GM13976 (cell line): ENCODE measurements at regions not wholly inside any gene's neighbourhood (a gene's known extent, or its start where the extent isn't known, plus 50 kb on each side); places are given as distances from the start of the nearest gene placed in this dataset.

Source experiments
- DNase-seq: peaks from one replicate; pipeline ENCODE4 v3.0.0; 2012; ENCODE audit warnings: low spot score
- in situ Hi-C: fragments of 300-500 bp; cut with MboI; formaldehyde crosslinking; loops from one replicate; pipeline ENCODE4 v1.12.0; 2022; ENCODE audit warnings: low sequenced_read_pairs, mixed read lengths, inconsistent platforms; ENCODE audit not compliant: unreplicated experiment
- TF ChIP-seq, protein P1 (sequence below): IDR thresholded peaks from 2 replicates; pipeline ENCODE4 v1.5.1; 2012; ENCODE audit warnings: borderline replicate concordance, mild to moderate bottlenecking; ENCODE audit not compliant: insufficient read depth; ENCODE audit errors: extremely low read depth, missing control alignments, control extremely low read depth

DNA sequence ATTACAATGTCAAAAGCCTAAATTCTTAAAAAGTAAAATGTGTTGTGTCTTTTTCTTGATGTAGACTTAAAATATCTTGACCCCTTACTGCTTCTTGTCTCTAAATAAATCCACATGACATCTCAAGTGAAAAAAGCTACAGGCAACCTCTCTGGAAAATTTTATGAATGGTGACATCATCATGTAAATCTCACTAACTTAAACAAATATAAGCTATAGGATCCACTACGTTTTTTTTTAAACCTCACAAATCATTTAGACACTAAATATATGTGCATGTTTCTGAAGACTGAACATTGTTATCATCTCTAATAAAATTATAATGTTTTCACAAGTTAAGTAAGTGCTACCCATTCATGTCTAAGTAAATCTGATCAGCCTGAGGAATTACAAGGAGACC is 793.7 kb upstream of the PRR20A start:
- DNase-seq, result no peak
- TF ChIP-seq, protein P1, sequence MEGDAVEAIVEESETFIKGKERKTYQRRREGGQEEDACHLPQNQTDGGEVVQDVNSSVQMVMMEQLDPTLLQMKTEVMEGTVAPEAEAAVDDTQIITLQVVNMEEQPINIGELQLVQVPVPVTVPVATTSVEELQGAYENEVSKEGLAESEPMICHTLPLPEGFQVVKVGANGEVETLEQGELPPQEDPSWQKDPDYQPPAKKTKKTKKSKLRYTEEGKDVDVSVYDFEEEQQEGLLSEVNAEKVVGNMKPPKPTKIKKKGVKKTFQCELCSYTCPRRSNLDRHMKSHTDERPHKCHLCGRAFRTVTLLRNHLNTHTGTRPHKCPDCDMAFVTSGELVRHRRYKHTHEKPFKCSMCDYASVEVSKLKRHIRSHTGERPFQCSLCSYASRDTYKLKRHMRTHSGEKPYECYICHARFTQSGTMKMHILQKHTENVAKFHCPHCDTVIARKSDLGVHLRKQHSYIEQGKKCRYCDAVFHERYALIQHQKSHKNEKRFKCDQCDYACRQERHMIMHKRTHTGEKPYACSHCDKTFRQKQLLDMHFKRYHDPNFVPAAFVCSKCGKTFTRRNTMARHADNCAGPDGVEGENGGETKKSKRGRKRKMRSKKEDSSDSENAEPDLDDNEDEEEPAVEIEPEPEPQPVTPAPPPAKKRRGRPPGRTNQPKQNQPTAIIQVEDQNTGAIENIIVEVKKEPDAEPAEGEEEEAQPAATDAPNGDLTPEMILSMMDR, result no peak
- in situ Hi-C loops, result no loop called here

DNA sequence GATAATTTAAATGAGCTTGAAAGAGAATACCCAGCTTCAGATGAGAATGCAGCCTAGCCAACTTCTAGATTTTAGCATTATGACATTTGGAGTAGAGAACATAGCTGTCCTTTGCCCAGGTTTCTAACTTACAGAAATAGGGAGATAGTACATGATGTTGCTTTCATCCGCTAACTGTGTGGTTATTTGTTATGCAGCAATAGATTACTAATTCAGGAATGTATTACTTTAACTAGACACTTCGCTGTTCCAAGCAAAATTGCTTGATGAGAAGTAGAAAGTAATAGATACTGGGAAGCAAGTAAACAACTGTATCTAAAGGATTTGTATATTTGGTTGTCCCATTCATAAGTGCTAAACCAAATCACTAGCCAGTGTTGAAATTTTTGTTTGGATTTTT is 790.9 kb upstream of the PRR20A start:
- TF ChIP-seq, protein P1, result no peak
- no peak for DNase-seq
- in situ Hi-C loops, result no loop called here

DNA sequence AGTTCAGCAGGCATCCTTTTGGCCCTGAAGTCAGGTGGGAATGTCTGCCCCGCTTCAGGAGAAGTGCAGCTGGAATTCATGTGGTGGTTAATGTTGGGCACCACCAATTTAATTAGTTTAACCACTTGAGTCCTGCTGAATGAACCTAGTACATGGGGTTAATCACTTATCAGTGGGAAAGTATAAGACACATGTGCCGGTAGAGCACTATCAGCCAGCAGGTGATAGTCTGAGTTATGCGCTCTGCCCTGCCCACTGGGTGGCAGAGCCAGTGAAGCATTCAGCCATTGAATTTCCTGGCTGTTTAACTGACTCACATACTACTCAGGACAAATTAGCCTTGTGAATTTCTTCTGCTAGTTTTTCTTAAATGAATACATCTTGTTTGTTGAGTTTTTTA is 789.7 kb upstream of the PRR20A start:
- in situ Hi-C loops, result no loop called here
- TF ChIP-seq, protein P1, result no peak
- no peak for DNase-seq

DNA sequence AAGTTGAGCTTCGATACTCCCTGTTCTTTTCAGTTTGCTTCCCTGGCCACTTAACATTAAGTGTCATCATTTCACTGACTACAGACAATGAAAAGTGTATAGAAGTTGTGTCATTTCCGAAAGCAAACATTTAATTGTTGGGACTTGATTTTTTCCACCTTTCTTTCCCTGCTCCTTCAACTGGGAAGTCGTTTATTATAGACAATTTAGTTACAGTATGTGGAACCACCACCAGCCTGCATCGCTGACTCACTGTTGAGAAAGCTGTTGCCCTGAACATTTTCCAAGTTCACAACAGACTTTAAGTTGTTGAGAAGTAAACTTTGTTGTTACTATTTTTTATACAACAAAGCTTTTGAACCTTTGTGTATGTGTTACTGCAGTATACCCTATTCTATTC is 788.4 kb upstream of the PRR20A start:
- in situ Hi-C loops, result no loop called here
- TF ChIP-seq, protein P1, result no peak
- no peak for DNase-seq

DNA sequence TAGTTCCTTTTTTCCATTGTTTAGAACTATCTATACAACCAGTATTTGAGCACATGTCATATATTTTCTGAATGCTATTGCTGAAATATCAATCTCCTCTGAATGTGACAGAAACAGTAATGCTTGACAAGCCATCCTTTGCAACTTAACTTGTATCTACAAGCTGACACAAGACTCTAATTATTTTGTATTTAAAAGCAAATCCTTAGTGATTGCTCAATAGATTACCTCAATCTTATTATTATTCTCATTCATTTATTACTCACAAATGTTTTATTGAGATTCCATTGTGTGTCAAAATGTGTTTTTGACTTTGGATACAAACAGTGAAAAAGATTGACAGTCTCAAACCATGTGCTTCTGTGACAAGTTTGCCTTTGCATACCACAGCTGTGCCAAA is 787.8 kb upstream of the PRR20A start:
- in situ Hi-C loops, result no loop called here
- TF ChIP-seq, protein P1, result no peak
- no peak for DNase-seq

GRCh38 chr13:56356690-56357089 is 784.0 kb upstream of the PRR20A start:
- TF ChIP-seq, protein P1, result no peak
- in situ Hi-C loops, result no loop called here
- no peak for DNase-seq

DNA sequence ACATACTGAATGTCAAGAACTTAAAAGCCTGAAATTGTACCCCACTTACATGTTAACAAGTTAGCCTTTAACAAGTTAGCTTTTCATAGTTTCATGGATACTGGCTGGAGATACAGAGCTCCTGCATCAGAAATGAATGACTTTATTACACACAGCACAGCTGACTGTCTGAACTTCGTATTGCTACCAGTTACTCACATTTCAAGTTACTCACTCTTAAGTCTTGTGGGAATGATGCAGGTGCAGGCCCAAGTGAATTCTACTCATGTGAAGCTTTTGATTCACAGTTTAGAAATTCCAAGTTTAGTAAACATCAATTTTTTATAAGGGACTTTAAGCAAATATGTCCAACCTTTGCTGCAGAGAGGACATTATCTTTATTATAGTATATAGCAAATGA is 762.2 kb upstream of the PRR20A start:
- DNase-seq, result no peak
- in situ Hi-C loops, result no loop called here
- TF ChIP-seq, protein P1, result no peak
